Fibroblast of mammary gland (primary cell): ENCODE measurements at regions not wholly inside any gene's neighbourhood (a gene's known extent, or its start where the extent isn't known, plus 50 kb on each side); places are given as distances from the start of the nearest gene placed in this dataset.

Experiments
- DNase-seq: peaks from one replicate; pipeline ENCODE4 v3.0.0-alpha.2; 2010; ENCODE audit warnings: low read depth
- H3K4me3 ChIP-seq: 2 replicates; pipeline ENCODE4 v1.5.1; 2011; ENCODE audit warnings: low read depth, mild to moderate bottlenecking, low read length, moderate library complexity; ENCODE audit not compliant: control insufficient read depth
- TF ChIP-seq, protein P1 (sequence below): conservative IDR thresholded peaks from 2 replicates; pipeline ENCODE4 v1.5.1; 2011; ENCODE audit warnings: low read depth, low read length, inconsistent platforms; ENCODE audit not compliant: control insufficient read depth, insufficient read depth

DNA sequence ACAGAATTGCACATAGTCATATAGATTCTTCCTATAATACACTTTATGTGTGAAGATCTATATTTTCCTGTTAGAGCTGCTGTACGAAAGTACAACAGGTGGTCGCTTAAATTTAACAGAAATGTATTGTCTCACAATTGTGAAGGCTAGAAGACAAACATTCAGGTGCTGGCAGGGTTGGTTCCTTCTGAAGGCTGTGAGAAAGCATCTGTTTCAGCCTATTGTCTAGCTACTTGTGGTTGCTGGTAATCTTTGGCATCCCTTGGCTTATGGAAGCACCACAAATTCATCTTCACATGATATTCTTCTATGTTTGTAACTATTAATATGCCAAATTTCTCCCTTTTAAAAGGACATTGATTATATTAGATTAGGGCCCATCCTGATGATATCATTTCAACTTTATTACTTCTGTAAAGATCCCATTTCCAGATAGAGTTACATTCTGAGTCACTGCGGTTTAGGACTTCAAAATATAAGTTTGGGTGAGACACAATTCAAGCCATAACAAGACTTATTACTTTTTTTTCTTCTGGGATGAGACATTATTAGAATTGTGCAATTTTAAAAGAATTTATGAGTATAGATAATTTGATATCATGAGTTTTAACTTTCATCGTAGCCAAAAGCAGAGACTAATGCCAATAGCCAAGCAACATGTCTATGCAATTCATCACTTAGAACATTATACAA, 248.1 kb upstream of the BCHE start:
- peak; percentile 45 for DNase-seq
- TF ChIP-seq, protein P1, sequence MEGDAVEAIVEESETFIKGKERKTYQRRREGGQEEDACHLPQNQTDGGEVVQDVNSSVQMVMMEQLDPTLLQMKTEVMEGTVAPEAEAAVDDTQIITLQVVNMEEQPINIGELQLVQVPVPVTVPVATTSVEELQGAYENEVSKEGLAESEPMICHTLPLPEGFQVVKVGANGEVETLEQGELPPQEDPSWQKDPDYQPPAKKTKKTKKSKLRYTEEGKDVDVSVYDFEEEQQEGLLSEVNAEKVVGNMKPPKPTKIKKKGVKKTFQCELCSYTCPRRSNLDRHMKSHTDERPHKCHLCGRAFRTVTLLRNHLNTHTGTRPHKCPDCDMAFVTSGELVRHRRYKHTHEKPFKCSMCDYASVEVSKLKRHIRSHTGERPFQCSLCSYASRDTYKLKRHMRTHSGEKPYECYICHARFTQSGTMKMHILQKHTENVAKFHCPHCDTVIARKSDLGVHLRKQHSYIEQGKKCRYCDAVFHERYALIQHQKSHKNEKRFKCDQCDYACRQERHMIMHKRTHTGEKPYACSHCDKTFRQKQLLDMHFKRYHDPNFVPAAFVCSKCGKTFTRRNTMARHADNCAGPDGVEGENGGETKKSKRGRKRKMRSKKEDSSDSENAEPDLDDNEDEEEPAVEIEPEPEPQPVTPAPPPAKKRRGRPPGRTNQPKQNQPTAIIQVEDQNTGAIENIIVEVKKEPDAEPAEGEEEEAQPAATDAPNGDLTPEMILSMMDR = no peak
- H3K4me3 ChIP-seq = no peak overlapping the region

DNA sequence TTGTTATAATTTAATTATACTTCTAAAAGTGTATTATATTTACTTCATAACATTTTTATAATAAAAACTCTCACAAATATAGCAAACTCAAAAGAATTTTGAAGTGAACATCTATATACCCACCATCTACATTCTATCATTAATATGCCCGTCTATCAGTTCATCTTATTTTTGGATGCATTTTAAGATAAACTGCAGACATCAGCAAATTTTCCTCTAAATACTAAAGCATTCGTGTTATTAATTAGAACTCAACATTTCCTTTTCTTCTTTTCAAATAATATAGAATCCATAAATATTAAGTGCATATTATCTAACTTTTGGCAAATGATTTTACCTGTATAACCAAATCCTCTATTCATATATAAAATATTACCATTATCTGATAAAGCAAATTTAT, 242.9 kb upstream of the BCHE start:
- DNase-seq = no peak
- H3K4me3 ChIP-seq = no peak overlapping the region
- TF ChIP-seq, protein P1 = no peak

DNA sequence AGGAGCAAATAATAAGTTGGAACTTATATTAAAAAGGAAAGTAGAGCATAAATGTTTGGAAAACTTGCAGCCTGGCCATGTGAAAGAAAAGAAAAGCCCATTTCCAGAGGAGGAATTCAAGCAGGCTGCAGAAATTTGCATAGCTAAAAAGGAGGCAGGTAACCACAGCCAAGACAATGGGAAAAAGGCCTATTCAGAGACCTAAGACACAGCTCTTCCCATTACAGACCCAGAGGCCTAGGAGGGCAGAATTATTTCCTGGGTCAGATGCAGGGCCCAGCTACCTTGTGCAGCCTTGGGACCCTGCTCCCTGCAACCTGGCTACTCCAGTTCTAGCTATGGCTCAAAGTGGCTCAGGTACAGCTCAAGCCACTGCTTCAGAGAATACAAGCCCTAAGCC, 234.6 kb upstream of the BCHE start:
- no peak for DNase-seq
- TF ChIP-seq, protein P1 = no peak
- no peak overlapping the region for H3K4me3 ChIP-seq

DNA sequence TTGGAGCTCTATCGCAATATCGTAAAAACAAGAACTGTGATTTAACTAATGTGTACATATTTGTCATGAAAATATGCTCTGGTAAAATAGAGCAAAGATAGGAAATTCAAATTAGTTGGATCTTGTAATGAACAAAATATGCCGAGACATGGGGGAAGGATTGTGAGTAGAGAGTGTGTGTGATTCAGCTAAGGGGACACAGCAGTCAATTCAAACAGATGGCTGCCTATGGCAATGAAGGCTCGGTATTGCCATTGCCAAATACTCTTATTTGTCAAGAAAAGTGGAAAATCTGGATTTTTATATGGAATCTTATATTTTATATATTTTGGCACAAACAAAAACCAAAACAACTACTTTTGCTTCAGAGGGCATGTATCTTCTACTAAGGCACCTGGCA, 227.3 kb upstream of the BCHE start:
- DNase-seq = no peak
- TF ChIP-seq, protein P1 = no peak

DNA sequence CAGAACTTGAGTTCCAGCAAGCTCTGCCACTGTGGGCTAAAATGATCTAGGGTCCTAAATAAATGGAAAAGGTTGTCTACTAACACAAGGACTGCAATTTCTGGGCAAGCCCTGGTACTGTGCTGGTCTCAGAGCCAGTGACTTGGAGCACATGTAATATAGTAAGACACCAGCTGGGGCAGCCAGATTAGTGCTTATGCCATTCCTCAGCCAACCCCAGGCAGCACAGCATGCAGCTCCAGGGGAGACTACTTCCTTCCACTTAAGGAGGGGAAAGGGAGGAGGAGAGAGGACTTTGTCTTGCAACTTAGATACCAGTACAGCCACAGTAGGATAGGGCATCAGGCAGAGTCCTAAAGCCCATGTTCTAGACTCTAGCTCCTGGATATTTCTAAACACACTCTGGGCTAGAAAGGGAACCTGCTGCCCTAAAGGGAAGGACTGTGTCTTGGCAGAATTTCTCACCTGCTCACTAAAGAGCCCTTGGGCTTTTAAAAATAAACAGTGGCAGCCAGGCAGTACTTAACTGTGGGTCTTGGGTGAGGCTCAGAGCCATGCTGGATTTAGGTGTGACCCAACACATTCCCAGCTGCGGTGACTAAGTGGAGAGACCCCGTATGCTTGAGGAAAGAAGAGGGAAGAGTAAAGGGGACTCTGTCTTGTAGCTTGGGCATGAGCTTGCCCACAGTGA, 223.7 kb upstream of the BCHE start:
- DNase-seq = no peak
- TF ChIP-seq, protein P1 = no peak
- H3K4me3 ChIP-seq = no peak overlapping the region

More for the DNA sequence above, 227.3 kb upstream of the BCHE start:
- H3K4me3 ChIP-seq = no peak overlapping the region

DNA sequence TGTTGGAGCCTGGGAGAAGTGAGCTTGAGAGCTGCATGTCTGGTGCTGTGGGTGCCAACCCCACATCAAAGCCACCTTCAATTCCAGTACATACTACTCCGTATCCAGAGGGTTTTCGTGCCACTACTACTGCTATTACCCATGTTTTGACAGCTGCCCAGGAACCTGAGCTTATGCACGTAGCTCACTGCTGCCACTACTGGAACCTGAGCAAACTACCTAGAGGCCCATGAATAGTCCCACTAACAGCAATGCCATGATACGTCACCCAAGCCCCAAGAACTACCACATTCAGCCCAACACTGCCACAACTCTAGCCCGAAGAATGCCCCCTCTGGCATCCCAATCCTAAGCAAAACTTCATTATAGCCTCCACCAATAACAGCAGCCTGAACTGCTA, 215.2 kb upstream of the BCHE start:
- no peak for DNase-seq
- TF ChIP-seq, protein P1 = no peak
- no peak overlapping the region for H3K4me3 ChIP-seq
